ENCODE measurements at regions not wholly inside any gene's neighbourhood (a gene's known extent, or its start where the extent isn't known, plus 50 kb on each side); places are given as distances from the start of the nearest gene placed in this dataset.

DNA sequence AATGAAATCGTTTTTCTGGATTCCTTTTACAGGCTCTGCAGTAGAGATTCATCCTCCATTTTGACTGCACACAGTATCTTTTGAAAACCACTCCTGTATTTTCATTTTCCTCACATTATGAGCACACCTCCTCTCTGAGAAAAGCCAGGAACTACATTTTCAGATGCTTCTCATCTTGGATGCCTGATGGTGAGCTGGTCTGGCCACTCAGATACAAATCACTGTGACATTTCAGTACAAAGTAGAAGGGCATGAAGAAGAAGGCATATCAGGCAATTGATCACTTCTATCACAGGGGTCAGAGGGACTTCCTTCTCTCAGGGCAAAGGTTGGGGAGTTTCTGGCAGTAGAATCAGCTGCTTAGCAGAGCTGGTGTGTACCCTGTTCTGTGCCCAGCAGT is 192.0 kb upstream of the POM121L12 start:
- TF ChIP-seq, protein P1, sequence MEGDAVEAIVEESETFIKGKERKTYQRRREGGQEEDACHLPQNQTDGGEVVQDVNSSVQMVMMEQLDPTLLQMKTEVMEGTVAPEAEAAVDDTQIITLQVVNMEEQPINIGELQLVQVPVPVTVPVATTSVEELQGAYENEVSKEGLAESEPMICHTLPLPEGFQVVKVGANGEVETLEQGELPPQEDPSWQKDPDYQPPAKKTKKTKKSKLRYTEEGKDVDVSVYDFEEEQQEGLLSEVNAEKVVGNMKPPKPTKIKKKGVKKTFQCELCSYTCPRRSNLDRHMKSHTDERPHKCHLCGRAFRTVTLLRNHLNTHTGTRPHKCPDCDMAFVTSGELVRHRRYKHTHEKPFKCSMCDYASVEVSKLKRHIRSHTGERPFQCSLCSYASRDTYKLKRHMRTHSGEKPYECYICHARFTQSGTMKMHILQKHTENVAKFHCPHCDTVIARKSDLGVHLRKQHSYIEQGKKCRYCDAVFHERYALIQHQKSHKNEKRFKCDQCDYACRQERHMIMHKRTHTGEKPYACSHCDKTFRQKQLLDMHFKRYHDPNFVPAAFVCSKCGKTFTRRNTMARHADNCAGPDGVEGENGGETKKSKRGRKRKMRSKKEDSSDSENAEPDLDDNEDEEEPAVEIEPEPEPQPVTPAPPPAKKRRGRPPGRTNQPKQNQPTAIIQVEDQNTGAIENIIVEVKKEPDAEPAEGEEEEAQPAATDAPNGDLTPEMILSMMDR (IDR thresholded peaks at IDR 0.05), result no peak

DNA sequence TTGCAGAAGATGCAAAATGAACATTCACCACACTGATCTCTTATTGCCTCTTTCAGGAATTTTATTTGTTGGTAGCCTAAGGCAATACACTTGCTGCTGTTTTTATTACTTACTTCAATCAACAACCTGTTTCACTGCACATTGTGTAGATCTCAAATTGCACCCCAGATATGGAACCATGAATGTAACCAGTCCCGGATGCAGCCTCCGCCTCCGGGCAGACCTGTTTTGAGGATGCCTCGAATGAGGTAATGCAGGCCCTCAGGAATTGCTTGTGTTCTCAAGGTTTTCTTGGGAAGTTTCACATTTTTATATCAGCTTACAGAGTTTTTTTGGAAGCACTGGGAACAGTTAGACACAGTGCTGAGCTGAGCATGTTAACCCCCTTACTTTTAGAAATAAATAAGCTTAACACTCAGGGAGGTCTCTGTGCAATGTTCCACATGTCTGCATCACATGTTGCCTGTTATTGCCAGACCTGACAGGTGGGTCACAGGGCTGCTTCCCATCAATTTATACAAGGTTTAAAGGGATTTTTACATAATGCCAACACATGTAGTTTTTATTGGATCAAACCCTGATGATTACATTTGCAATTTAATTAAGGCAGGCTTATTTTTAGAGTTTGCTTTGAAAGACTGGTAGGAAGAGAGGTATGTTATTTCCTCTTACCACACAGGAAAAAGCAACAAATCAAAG is 193.1 kb upstream of the POM121L12 start:
- TF ChIP-seq, protein P1 (IDR thresholded peaks at IDR 0.05), result no peak

DNA sequence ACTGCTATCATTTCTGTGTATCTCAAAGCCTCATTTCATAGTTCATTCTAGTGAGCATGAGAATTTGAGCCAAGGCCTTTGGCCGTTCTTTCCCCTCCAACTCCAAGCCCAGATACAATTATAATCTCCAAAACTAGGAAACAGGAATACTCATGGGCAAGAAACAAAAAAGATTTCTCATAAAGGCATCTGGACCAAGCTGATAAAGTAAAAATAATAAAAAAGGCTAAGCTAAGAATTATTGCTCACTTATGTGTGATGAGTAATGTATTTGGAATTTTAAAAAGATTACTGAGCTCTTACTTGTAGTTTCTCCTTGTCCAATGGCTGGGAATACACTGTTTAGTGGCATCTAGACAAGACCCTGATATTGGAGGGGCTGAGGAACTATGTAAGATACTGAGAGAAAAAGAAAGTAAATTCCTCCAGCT is 196.4 kb upstream of the POM121L12 start:
- TF ChIP-seq, protein P1 (IDR thresholded peaks at IDR 0.05), result no peak

DNA sequence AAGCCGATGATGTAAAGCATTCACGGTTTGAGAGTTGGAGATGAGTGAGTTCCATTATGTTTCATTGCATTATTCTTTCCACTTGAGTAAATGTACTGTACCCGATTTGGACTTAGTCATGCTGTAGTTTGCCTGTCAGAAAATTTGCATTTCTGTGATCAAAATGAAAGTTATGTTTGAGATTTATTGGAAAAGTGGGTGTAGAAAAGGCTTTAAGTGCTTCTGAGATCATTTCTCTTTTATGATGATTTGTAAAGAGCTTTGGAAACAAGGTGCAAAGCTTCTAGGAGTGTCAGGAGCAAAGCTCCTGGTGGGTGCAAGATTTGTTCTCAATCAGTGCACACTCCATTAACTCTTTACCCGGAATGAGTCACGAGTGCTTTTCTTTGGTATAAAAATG is 204.1 kb upstream of the POM121L12 start:
- TF ChIP-seq, protein P1 (IDR thresholded peaks at IDR 0.05), result no peak

DNA sequence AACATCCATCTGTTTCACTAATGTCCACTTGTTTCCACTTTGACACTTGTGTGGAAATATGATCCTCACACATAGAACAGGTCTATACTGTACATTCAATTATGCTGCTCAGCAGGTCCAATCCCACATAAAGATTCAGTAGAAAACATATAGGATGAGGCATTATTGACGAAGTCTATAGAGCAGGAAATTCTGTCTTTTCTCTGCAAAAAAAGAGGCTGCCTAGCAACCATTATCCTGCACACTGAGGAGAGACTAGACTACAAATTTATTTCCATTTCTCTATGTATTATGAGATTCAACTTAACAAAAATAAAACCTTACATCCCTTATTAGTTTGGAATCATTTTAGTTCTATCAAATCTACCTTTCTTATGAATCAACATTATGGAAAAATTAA is 204.6 kb upstream of the POM121L12 start:
- TF ChIP-seq, protein P1 (IDR thresholded peaks at IDR 0.05), result no peak

DNA sequence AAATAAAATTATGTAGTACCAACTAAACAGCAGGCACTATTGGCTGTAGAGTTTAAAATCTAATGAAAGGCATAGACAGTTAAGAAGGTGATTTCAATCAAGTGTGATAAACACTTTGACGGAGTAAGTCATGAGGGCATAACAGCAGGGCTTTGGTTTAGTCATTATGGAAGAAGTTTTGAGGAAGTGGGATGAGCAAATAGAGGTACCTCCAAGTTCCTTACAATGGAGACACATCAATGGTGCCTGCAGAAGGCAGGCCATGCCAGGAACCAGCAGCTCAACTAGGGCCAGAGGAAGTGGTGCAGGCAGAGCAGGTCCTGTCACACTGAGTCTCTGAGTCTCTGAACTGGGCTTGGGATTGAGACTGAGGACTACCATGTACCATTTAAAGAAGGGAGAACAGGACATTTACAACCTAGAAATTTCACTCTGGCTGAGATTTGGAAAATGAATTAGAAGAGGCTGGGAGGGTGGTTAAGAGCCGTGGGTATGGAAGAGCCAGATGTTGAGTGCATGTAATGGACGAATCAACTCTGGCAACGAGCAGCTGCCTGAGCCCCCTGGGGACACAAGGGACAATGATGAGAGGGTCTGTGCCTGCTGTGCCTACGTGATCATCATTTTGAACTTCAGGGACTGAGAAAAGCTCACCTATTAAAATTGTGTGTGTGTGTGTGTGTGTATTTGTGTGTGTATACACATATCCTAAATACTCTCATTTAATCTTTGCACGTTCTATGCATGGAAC is 208.7 kb upstream of the POM121L12 start:
- TF ChIP-seq, protein P1 (IDR thresholded peaks at IDR 0.05), result no peak

DNA sequence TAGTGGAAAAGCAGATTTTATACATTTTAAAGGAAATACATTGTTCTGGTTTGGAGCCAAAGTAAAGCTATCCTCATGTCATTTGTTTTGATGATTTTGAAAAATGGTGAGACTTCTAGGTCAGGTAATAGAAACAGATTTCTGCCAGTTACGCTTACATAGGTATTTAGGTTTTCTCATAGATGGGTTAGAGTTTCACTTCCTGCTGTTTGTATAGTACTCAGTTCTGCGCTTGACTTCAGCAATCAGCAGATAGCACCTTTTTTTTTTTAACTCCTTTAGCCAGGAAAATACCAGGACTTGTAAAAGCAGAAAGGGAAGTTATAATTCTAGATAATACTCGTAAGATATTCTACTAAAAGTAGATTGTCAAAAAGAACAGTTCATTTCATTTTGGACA is 209.8 kb upstream of the POM121L12 start:
- TF ChIP-seq, protein P1 (IDR thresholded peaks at IDR 0.05), result no peak

Data from LNCAP (cell line).